ENCODE measurements at regions not wholly inside any gene's neighbourhood (a gene's known extent, or its start where the extent isn't known, plus 50 kb on each side); places are given as distances from the start of the nearest gene placed in this dataset.

DNA sequence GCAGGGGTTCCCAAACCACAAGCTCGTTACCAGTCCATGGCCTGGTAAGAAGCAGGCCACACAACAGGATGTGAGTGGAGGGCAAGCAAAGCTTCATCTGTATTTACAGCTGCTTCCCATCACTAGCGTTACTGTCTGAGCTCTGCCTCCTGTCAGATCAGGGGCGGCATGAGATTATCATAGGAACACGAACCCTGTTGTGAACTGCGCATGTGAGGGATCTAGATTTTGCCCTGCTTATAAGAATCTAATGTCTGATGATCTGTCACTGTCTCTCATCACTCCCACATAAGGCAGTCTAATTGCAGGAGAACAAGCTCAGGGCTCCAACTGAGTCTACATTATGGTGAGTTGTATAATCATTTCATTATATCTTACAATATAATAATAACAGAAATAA is 677.4 kb upstream of the SLITRK6 start (continued):
- TF ChIP-seq ZNF354B (CRISPR knock-in tag; IDR thresholded peaks at IDR 0.05) (no peak), MED13 (CRISPR knock-in tag; IDR thresholded peaks at IDR 0.05) (no peak), MAF1 (CRISPR knock-in tag; IDR thresholded peaks at IDR 0.05; ENCODE audit: borderline replicate concordance) (no peak), SP4 (CRISPR knock-in tag; IDR thresholded peaks at IDR 0.05) (no peak)
- TF ChIP-seq, protein P1, sequence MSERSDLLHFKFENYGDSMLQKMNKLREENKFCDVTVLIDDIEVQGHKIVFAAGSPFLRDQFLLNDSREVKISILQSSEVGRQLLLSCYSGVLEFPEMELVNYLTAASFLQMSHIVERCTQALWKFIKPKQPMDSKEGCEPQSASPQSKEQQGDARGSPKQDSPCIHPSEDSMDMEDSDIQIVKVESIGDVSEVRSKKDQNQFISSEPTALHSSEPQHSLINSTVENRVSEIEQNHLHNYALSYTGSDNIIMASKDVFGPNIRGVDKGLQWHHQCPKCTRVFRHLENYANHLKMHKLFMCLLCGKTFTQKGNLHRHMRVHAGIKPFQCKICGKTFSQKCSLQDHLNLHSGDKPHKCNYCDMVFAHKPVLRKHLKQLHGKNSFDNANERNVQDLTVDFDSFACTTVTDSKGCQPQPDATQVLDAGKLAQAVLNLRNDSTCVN (CRISPR knock-in tag; IDR thresholded peaks at IDR 0.05; ENCODE audit: borderline replicate concordance): no peak
- TF ChIP-seq, protein P2, sequence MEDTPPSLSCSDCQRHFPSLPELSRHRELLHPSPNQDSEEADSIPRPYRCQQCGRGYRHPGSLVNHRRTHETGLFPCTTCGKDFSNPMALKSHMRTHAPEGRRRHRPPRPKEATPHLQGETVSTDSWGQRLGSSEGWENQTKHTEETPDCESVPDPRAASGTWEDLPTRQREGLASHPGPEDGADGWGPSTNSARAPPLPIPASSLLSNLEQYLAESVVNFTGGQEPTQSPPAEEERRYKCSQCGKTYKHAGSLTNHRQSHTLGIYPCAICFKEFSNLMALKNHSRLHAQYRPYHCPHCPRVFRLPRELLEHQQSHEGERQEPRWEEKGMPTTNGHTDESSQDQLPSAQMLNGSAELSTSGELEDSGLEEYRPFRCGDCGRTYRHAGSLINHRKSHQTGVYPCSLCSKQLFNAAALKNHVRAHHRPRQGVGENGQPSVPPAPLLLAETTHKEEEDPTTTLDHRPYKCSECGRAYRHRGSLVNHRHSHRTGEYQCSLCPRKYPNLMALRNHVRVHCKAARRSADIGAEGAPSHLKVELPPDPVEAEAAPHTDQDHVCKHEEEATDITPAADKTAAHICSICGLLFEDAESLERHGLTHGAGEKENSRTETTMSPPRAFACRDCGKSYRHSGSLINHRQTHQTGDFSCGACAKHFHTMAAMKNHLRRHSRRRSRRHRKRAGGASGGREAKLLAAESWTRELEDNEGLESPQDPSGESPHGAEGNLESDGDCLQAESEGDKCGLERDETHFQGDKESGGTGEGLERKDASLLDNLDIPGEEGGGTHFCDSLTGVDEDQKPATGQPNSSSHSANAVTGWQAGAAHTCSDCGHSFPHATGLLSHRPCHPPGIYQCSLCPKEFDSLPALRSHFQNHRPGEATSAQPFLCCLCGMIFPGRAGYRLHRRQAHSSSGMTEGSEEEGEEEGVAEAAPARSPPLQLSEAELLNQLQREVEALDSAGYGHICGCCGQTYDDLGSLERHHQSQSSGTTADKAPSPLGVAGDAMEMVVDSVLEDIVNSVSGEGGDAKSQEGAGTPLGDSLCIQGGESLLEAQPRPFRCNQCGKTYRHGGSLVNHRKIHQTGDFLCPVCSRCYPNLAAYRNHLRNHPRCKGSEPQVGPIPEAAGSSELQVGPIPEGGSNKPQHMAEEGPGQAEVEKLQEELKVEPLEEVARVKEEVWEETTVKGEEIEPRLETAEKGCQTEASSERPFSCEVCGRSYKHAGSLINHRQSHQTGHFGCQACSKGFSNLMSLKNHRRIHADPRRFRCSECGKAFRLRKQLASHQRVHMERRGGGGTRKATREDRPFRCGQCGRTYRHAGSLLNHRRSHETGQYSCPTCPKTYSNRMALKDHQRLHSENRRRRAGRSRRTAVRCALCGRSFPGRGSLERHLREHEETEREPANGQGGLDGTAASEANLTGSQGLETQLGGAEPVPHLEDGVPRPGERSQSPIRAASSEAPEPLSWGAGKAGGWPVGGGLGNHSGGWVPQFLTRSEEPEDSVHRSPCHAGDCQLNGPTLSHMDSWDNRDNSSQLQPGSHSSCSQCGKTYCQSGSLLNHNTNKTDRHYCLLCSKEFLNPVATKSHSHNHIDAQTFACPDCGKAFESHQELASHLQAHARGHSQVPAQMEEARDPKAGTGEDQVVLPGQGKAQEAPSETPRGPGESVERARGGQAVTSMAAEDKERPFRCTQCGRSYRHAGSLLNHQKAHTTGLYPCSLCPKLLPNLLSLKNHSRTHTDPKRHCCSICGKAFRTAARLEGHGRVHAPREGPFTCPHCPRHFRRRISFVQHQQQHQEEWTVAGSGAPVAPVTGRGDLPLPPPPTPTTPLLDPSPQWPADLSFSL (CRISPR knock-in tag; IDR thresholded peaks at IDR 0.05): no peak
- TF ChIP-seq, protein P3, sequence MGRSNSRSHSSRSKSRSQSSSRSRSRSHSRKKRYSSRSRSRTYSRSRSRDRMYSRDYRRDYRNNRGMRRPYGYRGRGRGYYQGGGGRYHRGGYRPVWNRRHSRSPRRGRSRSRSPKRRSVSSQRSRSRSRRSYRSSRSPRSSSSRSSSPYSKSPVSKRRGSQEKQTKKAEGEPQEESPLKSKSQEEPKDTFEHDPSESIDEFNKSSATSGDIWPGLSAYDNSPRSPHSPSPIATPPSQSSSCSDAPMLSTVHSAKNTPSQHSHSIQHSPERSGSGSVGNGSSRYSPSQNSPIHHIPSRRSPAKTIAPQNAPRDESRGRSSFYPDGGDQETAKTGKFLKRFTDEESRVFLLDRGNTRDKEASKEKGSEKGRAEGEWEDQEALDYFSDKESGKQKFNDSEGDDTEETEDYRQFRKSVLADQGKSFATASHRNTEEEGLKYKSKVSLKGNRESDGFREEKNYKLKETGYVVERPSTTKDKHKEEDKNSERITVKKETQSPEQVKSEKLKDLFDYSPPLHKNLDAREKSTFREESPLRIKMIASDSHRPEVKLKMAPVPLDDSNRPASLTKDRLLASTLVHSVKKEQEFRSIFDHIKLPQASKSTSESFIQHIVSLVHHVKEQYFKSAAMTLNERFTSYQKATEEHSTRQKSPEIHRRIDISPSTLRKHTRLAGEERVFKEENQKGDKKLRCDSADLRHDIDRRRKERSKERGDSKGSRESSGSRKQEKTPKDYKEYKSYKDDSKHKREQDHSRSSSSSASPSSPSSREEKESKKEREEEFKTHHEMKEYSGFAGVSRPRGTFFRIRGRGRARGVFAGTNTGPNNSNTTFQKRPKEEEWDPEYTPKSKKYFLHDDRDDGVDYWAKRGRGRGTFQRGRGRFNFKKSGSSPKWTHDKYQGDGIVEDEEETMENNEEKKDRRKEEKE (IDR thresholded peaks at IDR 0.05): no peak

Data from HepG2 (cell line).